Panc1 (cell line): ENCODE measurements at regions not wholly inside any gene's neighbourhood (a gene's known extent, or its start where the extent isn't known, plus 50 kb on each side); places are given as distances from the start of the nearest gene placed in this dataset.

ENCODE experiments used
- ATAC-seq: fragments of 200-7000 bp; cut with Tn5 transposase; 2 replicates; pipeline ENCODE4 v1.9.1; 2020; ENCODE audit warnings: mild to moderate bottlenecking, moderate library complexity
- BruUV-seq: library from RNA; stranded (reverse); fragments of 400-500 nt; replicated peaks from 2 replicates; lab custom pipeline; 2021; lab: Mats Ljungman, UMichigan
- CTCF ChIA-PET: fragments of 300-600 bp; sonication (Branson Sonifier 250); formaldehyde crosslinking; loops from one replicate; lab custom pipeline; 2022; ENCODE audit warnings: antibody characterized with exemption; lab: Charles Lee
- POLR2A ChIA-PET: fragments of 300-600 bp; sonication (Branson Sonifier 250); formaldehyde crosslinking; loops from one replicate; lab custom pipeline; 2022; ENCODE audit warnings: antibody characterized with exemption; lab: Charles Lee
- DNase-seq: peaks from one replicate; pipeline ENCODE4 v3.0.0-alpha.2; 2010; ENCODE audit warnings: low read depth, low spot score
- H3K27ac ChIP-seq: 2 replicates; pipeline ENCODE4 v1.5.1; 2011; ENCODE audit warnings: mild to moderate bottlenecking, low read length, inconsistent platforms
- H3K27me3 ChIP-seq: fragments of 200-500 bp; sonication (Bioruptor generic); 2 replicates; pipeline ENCODE4 v1.6.0; 2014; ENCODE audit warnings: low read length, inconsistent platforms; ENCODE audit not compliant: control insufficient read depth, insufficient read depth
- H3K36me3 ChIP-seq: fragments of 200-500 bp; sonication (Bioruptor generic); 2 replicates; pipeline ENCODE4 v1.5.1; 2014; ENCODE audit warnings: inconsistent platforms, mild to moderate bottlenecking, low read length, moderate library complexity; ENCODE audit not compliant: control insufficient read depth, insufficient read depth
- H3K4me1 ChIP-seq: 2 replicates; pipeline ENCODE4 v1.5.1; 2011; ENCODE audit warnings: inconsistent platforms, mild to moderate bottlenecking, low read length, moderate library complexity; ENCODE audit not compliant: control insufficient read depth, insufficient read depth
- H3K4me3 ChIP-seq, 2 experiments: 2 replicates each; pipeline ENCODE4 v1.5.1; 2011 to 2012; ENCODE audit warnings: low read depth in 2 of 2, low read length in 2 of 2, mild to moderate bottlenecking in 2 of 2, inconsistent platforms in 1 of 2, moderate library complexity in 1 of 2
- H3K9me3 ChIP-seq: fragments of 200-500 bp; sonication (Bioruptor generic); 2 replicates; pipeline ENCODE4 v1.5.1; 2014; ENCODE audit warnings: low read depth, mild to moderate bottlenecking, inconsistent platforms, low read length, moderate library complexity; ENCODE audit not compliant: control insufficient read depth, insufficient read depth
- CTCF ChIP-seq: fragments of 450-650 bp; IDR thresholded peaks from 2 replicates; pipeline ENCODE4 v1.5.1; 2017; ENCODE audit warnings: mild to moderate bottlenecking
- POLR2AphosphoS5 ChIP-seq: IDR thresholded peaks from 2 replicates; pipeline ENCODE4 v1.6.1; 2012; ENCODE audit warnings: mild to moderate bottlenecking, low read depth, low read length, moderate library complexity
- SIN3A ChIP-seq: IDR thresholded peaks from 2 replicates; pipeline ENCODE4 v1.6.1; 2012; ENCODE audit warnings: low read depth, mild to moderate bottlenecking, low read length, moderate library complexity, borderline replicate concordance; ENCODE audit not compliant: insufficient read depth
- TCF7L2 ChIP-seq: IDR thresholded peaks from 2 replicates; pipeline ENCODE4 v1.6.1; 2011; ENCODE audit warnings: mild to moderate bottlenecking, low read depth, low read length, inconsistent platforms
- in situ Hi-C: cut with HindIII; loops from 2 replicates; pipeline ENCODE4 v1.10.0; 2016; ENCODE audit warnings: low sequenced_read_pairs, low pct_unique_long_range_greater_than_20kb
- intact Hi-C: fragments of 100-400 bp; cut with micrococcal nuclease; formaldehyde crosslinking; loops from one replicate; pipeline ENCODE4 v1.10.0; 2022; ENCODE audit not compliant: unreplicated experiment
- TF ChIP-seq, protein P1 (sequence below), 2 experiments: IDR thresholded peaks; 2 replicates each; pipeline ENCODE4 v1.6.1; 2011 to 2012; ENCODE audit warnings: low read depth in 2 of 2, control low read depth in 1 of 2, low read length in 1 of 2, mild to moderate bottlenecking in 1 of 2, moderate library complexity in 1 of 2; ENCODE audit not compliant: insufficient read depth in 1 of 2

- intact Hi-C loops (no loop called here), in situ Hi-C loops (no loop called here)
- CTCF ChIA-PET, result no interaction called here
- H3K4me3 ChIP-seq, result no peak overlapping the region
- no peak overlapping the region for H3K27ac ChIP-seq
- POLR2A ChIA-PET, result no interaction called here
- TF ChIP-seq CTCF (no peak), POLR2AphosphoS5 (no peak), TCF7L2 (no peak), SIN3A (no peak)
- TF ChIP-seq, protein P1, sequence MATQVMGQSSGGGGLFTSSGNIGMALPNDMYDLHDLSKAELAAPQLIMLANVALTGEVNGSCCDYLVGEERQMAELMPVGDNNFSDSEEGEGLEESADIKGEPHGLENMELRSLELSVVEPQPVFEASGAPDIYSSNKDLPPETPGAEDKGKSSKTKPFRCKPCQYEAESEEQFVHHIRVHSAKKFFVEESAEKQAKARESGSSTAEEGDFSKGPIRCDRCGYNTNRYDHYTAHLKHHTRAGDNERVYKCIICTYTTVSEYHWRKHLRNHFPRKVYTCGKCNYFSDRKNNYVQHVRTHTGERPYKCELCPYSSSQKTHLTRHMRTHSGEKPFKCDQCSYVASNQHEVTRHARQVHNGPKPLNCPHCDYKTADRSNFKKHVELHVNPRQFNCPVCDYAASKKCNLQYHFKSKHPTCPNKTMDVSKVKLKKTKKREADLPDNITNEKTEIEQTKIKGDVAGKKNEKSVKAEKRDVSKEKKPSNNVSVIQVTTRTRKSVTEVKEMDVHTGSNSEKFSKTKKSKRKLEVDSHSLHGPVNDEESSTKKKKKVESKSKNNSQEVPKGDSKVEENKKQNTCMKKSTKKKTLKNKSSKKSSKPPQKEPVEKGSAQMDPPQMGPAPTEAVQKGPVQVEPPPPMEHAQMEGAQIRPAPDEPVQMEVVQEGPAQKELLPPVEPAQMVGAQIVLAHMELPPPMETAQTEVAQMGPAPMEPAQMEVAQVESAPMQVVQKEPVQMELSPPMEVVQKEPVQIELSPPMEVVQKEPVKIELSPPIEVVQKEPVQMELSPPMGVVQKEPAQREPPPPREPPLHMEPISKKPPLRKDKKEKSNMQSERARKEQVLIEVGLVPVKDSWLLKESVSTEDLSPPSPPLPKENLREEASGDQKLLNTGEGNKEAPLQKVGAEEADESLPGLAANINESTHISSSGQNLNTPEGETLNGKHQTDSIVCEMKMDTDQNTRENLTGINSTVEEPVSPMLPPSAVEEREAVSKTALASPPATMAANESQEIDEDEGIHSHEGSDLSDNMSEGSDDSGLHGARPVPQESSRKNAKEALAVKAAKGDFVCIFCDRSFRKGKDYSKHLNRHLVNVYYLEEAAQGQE (IDR thresholded peaks at IDR 0.05; ENCODE audit: insufficient read depth in 1 of 2, low read depth in 2 of 2, low read length in 1 of 2), result no peak
- H3K27me3 ChIP-seq, result no peaks in the 10 kb centered on the region
- H3K36me3 ChIP-seq, result no peaks in the 10 kb centered on the region
- no peaks in the 10 kb centered on the region for H3K4me1 ChIP-seq
- BruUV-seq, result no TSS peak
- no peaks in the 10 kb centered on the region for H3K9me3 ChIP-seq
- DNase-seq (no peak), ATAC-seq (no peak)
These were observed 83.8 kb upstream of the ERCC6L2 start for GRCh38 chr9:95791695-95792094.

GRCh38 chr9:95791286-95791685 is 84.2 kb upstream of the ERCC6L2 start:
- TF ChIP-seq, protein P1 (IDR thresholded peaks at IDR 0.05; ENCODE audit: insufficient read depth in 1 of 2, low read depth in 2 of 2, low read length in 1 of 2), result no peak
- TF ChIP-seq CTCF (no peak), SIN3A (no peak), POLR2AphosphoS5 (no peak), TCF7L2 (no peak)
- H3K4me1 ChIP-seq, result no peaks in the 10 kb centered on the region
- no peak overlapping the region for H3K27ac ChIP-seq
- intact Hi-C loops, result no loop called here
- ATAC-seq (no peak), DNase-seq (no peak)
- H3K27me3 ChIP-seq, result no peaks in the 10 kb centered on the region
- BruUV-seq, result no TSS peak
- H3K4me3 ChIP-seq, result no peak overlapping the region
- no peaks in the 10 kb centered on the region for H3K36me3 ChIP-seq
- H3K9me3 ChIP-seq, result no peaks in the 10 kb centered on the region
- CTCF ChIA-PET, result no interaction called here
- in situ Hi-C loops, result no loop called here
- POLR2A ChIA-PET, result no interaction called here
